ENCODE measurements at regions not wholly inside any gene's neighbourhood (a gene's known extent, or its start where the extent isn't known, plus 50 kb on each side); places are given as distances from the start of the nearest gene placed in this dataset.
"Not testable (repeated sequence)": the region's sequence is repeated elsewhere in the genome, so short reads cannot be mapped to it uniquely, and the experiment has no call there.

DNA sequence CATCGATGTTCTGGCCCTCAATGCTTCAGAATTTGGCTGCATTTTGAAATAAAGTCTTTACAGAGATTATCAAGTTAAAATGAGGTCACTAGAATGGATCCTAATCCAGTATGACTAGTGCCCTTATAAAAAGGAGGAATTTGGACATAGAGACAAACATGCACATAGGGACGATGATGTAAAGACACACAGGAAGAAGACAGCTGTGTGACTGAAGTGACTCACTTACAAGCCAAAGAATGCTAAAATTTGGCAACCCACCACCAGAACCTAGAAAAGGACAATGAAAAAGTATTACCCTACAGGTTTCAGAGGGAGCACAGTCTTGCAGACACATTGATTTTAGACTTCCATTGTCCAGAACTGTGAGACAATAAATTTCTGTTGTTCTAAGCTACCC lies 322.8 kb upstream of the GJE1 start:
- Histone ChIP-seq H3F3A (ENCODE audit: insufficient read depth) (no peaks in the 10 kb centered on the region), H3K27me3 (ENCODE audit: low read length) (no peaks in the 10 kb centered on the region), H4K20me1 (ENCODE audit: low read depth, low read length) (no peaks in the 10 kb centered on the region), H2AFZ (ENCODE audit: low read depth, low read length, severe bottlenecking) (no peak overlapping the region), H3K9me3 (ENCODE audit: insufficient read depth, low read length) (no peaks in the 10 kb centered on the region), H3K27ac (ENCODE audit: low read depth, low read length) (no peak overlapping the region), H3K79me2 (ENCODE audit: insufficient read depth, low read length) (no peaks in the 10 kb centered on the region), H3K9ac (ENCODE audit: low read length) (no peak overlapping the region), H3K9me2 (replicated peaks; ENCODE audit: insufficient read depth, low read length) (no peaks in the 10 kb centered on the region; the same call in 1 of the 2 replicates), H3K36me3 (ENCODE audit: low read length) (no peaks in the 10 kb centered on the region), H3K4me2 (ENCODE audit: low read depth, low read length, poor library complexity, severe bottlenecking) (no peak overlapping the region), H3K4me3 (ENCODE audit: insufficient read depth, low read length, poor library complexity, severe bottlenecking) (no peak overlapping the region)
- no peak for TF ChIP-seq EZH2phosphoT487 (conservative IDR thresholded peaks at IDR 0.05; ENCODE audit: low read length)
- TF ChIP-seq, protein P1, sequence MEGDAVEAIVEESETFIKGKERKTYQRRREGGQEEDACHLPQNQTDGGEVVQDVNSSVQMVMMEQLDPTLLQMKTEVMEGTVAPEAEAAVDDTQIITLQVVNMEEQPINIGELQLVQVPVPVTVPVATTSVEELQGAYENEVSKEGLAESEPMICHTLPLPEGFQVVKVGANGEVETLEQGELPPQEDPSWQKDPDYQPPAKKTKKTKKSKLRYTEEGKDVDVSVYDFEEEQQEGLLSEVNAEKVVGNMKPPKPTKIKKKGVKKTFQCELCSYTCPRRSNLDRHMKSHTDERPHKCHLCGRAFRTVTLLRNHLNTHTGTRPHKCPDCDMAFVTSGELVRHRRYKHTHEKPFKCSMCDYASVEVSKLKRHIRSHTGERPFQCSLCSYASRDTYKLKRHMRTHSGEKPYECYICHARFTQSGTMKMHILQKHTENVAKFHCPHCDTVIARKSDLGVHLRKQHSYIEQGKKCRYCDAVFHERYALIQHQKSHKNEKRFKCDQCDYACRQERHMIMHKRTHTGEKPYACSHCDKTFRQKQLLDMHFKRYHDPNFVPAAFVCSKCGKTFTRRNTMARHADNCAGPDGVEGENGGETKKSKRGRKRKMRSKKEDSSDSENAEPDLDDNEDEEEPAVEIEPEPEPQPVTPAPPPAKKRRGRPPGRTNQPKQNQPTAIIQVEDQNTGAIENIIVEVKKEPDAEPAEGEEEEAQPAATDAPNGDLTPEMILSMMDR (IDR thresholded peaks at IDR 0.05; ENCODE audit: insufficient read depth, low read length, poor library complexity, severe bottlenecking), result no peak

DNA sequence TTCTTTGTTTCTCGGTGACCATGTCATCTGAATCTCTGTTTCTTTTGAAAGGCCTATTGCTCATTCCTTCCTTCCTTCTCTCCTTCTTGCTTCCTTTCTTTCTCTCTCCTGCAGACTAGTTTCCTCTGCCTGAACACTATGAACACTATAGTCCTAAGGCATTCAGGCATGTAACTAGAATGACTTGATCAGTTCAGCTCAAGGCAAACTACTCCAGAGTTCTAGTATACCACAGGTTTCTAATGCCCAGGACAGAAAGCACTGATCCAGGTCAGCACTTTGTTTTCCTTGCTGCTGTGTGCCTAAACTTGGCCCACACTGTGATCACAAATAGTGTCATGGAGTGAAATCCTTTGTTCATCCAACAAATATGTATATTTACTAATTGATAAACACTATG lies 324.1 kb upstream of the GJE1 start:
- Histone ChIP-seq H4K20me1 (ENCODE audit: low read depth, low read length) (no peaks in the 10 kb centered on the region), H3K79me2 (ENCODE audit: insufficient read depth, low read length) (no peaks in the 10 kb centered on the region), H3K9ac (ENCODE audit: low read length) (no peak overlapping the region), H3K27ac (ENCODE audit: low read depth, low read length) (no peak overlapping the region), H3K27me3 (ENCODE audit: low read length) (no peaks in the 10 kb centered on the region; the same call in 1 of the 2 replicates), H3K4me2 (ENCODE audit: low read depth, low read length, poor library complexity, severe bottlenecking) (no peak overlapping the region), H3K36me3 (ENCODE audit: low read length) (no peaks in the 10 kb centered on the region), H3K9me3 (ENCODE audit: insufficient read depth, low read length) (no peaks in the 10 kb centered on the region), H3K4me3 (ENCODE audit: insufficient read depth, low read length, poor library complexity, severe bottlenecking) (no peak overlapping the region), H2AFZ (ENCODE audit: low read depth, low read length, severe bottlenecking) (no peak overlapping the region), H3K9me2 (replicated peaks; ENCODE audit: insufficient read depth, low read length) (no peaks in the 10 kb centered on the region; the same call in 1 of the 2 replicates), H3F3A (ENCODE audit: insufficient read depth) (no peaks in the 10 kb centered on the region)
- no peak for TF ChIP-seq EZH2phosphoT487 (conservative IDR thresholded peaks at IDR 0.05; ENCODE audit: low read length)
- TF ChIP-seq, protein P1 (IDR thresholded peaks at IDR 0.05; ENCODE audit: insufficient read depth, low read length, poor library complexity, severe bottlenecking), result no peak

DNA sequence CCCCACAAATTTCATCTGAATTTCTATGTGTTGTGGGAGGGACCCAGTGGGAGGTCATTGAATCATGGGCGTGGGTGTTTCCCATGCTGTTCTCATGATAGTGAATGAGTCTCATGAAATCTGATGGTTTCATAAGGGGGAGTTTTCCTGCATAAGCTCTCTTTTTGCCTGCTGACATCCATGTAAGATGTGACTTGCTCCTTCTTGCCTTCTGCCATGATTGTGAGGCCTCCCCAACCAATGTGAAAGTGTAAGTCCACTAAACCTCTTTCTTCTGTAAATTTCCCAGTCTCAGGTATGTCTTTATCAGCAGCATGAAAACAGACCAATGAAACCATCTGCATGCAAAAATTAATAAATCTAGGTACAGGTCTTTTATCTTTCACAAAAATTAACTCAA lies 331.8 kb upstream of the GJE1 start:
- not testable (repeated sequence) for H3K9me3 ChIP-seq (ENCODE audit: insufficient read depth, low read length); H3K27ac ChIP-seq (ENCODE audit: low read depth, low read length); H3K4me2 ChIP-seq (ENCODE audit: low read depth, low read length, poor library complexity, severe bottlenecking); H3K79me2 ChIP-seq (ENCODE audit: insufficient read depth, low read length); H3K27me3 ChIP-seq (ENCODE audit: low read length); H3K4me3 ChIP-seq (ENCODE audit: insufficient read depth, low read length, poor library complexity, severe bottlenecking); H3K9me2 ChIP-seq (replicated peaks; ENCODE audit: insufficient read depth, low read length); H2AFZ ChIP-seq (ENCODE audit: low read depth, low read length, severe bottlenecking); H4K20me1 ChIP-seq (ENCODE audit: low read depth, low read length); H3F3A ChIP-seq (ENCODE audit: insufficient read depth); H3K36me3 ChIP-seq (ENCODE audit: low read length); H3K9ac ChIP-seq (ENCODE audit: low read length)

DNA sequence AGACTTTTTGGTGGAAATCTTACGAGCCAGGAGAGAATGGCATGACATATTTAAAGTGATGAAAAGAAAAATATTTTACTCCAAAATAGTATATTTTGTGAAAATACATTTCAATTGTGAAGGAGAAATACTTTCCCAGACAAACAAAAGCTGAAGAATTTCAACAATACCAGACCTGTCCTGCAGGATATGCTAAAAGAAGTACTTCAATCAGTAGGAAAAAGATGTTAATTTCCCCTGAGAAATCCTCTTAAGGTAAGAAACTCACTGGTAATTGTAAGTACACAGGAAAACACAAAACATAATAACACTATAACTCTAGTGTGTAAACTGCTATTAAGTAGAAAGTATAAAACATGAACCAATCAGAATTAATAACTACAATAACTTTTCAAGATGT lies 341.8 kb upstream of the GJE1 start:
- Histone ChIP-seq H3K4me2 (ENCODE audit: low read depth, low read length, poor library complexity, severe bottlenecking) (no peak overlapping the region), H3K9me2 (replicated peaks; ENCODE audit: insufficient read depth, low read length) (no peaks in the 10 kb centered on the region), H3K79me2 (ENCODE audit: insufficient read depth, low read length) (no peaks in the 10 kb centered on the region), H3K27ac (ENCODE audit: low read depth, low read length) (no peak overlapping the region), H3K9ac (ENCODE audit: low read length) (no peak overlapping the region), H3K36me3 (ENCODE audit: low read length) (no peaks in the 10 kb centered on the region), H4K20me1 (ENCODE audit: low read depth, low read length) (no peaks in the 10 kb centered on the region), H3K9me3 (ENCODE audit: insufficient read depth, low read length) (no peaks in the 10 kb centered on the region), H2AFZ (ENCODE audit: low read depth, low read length, severe bottlenecking) (no peak overlapping the region), H3F3A (ENCODE audit: insufficient read depth) (no peaks in the 10 kb centered on the region), H3K27me3 (ENCODE audit: low read length) (no peaks in the 10 kb centered on the region), H3K4me3 (ENCODE audit: insufficient read depth, low read length, poor library complexity, severe bottlenecking) (no peak overlapping the region)
- TF ChIP-seq, protein P1 (IDR thresholded peaks at IDR 0.05; ENCODE audit: insufficient read depth, low read length, poor library complexity, severe bottlenecking), result no peak
- TF ChIP-seq EZH2phosphoT487 (conservative IDR thresholded peaks at IDR 0.05; ENCODE audit: low read length), result no peak
